ENCODE measurements at regions not wholly inside any gene's neighbourhood (a gene's known extent, or its start where the extent isn't known, plus 50 kb on each side); places are given as distances from the start of the nearest gene placed in this dataset.

DNA sequence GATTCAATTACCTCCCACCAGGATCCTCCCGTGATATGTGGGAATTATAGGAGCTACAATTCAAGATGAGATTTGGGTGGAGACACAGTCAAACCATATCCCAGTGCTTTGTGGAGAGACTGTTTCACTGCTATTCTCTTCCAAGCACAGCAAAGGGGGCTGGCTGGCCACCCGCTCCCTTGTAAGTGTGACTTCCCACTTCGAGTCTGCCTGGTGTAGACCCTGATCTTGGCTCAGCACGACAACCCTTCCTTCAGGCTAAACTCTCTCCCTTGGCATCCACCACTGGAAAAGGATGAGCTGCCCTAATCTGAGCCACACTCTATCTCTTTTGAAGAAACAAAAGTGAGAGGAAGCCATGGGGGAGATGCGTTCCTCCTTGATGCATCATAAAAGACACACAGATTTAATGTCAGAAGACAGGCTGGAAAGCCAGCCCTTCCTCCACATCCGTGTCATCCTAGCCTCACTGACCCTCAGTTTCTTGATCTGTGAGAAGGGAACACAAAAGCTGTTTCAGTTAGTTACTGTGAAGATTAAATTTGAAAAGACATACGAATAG is 64.7 kb upstream of the CDON start:
- DNase-seq (no peak), ATAC-seq (no peak)
- Histone ChIP-seq H3K27ac (no peak overlapping the region), H3K4me3 (no peak overlapping the region), H3K27me3 (no peaks in the 10 kb centered on the region), H3K36me3 (no peaks in the 10 kb centered on the region), H3K4me1 (no peaks in the 10 kb centered on the region), H3K9me3 (no peaks in the 10 kb centered on the region)
- TF ChIP-seq CTCF (IDR thresholded peaks at IDR 0.05): no peak
- intact Hi-C loops (cut with DNase I): no loop called here

DNA sequence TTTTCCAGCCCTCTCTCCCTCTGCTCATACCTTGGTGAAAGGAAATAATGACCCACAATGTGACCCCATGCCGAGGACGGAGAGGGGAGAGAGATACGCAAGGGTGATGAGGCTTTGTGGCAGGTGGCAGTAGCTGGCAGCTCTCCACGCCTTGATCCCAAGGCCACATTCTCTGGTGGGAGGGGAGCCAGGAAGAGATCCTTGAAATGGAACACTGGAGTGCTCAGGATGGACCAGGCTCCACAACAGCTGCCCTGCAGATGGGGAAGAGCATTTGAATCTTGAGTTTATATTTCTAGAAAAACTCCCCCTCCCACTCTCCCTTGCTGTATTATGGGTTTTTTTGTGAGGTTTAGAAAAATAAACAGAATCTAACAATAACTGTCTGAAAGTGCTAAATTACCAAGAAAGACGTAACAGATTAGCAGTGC is 61.6 kb upstream of the CDON start:
- no peak overlapping the region for H3K4me3 ChIP-seq
- no peaks in the 10 kb centered on the region for H3K9me3 ChIP-seq
- TF ChIP-seq CTCF (IDR thresholded peaks at IDR 0.05): no peak
- DNase-seq: no peak
- no peak overlapping the region for H3K27ac ChIP-seq
- H3K4me1 ChIP-seq: no peaks in the 10 kb centered on the region
- no peaks in the 10 kb centered on the region for H3K36me3 ChIP-seq
- intact Hi-C loops (cut with DNase I): no loop called here
- no peaks in the 10 kb centered on the region for H3K27me3 ChIP-seq
- ATAC-seq: no peak

- ATAC-seq (no peak), DNase-seq (no peak)
- H3K4me1 ChIP-seq: no peaks in the 10 kb centered on the region
- no peaks in the 10 kb centered on the region for H3K27me3 ChIP-seq
- no peak overlapping the region for H3K4me3 ChIP-seq
- H3K36me3 ChIP-seq: no peaks in the 10 kb centered on the region
- intact Hi-C loops (cut with DNase I): no loop called here
- TF ChIP-seq CTCF (IDR thresholded peaks at IDR 0.05): no peak
- no peak overlapping the region for H3K27ac ChIP-seq
- H3K9me3 ChIP-seq: no peaks in the 10 kb centered on the region
Measured at GRCh38 chr11:126123686-126124085, 61.0 kb upstream of the CDON start.

DNA sequence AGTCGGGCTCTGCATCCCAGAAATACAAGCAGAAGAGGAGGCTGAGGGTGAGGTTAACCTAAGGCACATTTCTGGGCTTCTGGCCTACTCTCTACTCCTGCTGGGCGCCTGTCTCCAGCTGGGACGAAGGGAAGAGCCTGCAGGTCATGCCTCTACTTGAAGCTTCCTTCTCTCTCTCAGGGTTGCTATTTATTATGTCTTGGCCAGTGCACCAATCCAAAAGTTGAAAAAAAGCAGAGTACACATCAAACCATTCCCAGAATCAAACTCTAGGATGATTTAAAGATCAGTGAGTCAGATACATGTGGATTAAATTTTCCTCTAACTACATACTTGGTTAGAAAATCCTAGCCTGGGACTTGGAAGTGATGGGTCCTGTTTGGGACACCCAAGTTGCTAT is 60.2 kb upstream of the CDON start:
- no peak overlapping the region for H3K27ac ChIP-seq
- intact Hi-C loops (cut with DNase I): no loop called here

GRCh38 chr11:126121296-126121695 is 58.6 kb upstream of the CDON start:
- intact Hi-C loops (cut with DNase I): no loop called here
- H3K36me3 ChIP-seq: no peaks in the 10 kb centered on the region
- no peaks in the 10 kb centered on the region for H3K9me3 ChIP-seq
- no peaks in the 10 kb centered on the region for H3K27me3 ChIP-seq
- TF ChIP-seq CTCF (IDR thresholded peaks at IDR 0.05): no peak
- DNase-seq (no peak), ATAC-seq (no peak)
- H3K27ac ChIP-seq: no peak overlapping the region
- no peak overlapping the region for H3K4me3 ChIP-seq
- H3K4me1 ChIP-seq: peaks cover 0 to 4% of the 10 kb centered on the region in 2 donors

More for the DNA sequence above, 60.2 kb upstream of the CDON start:
- DNase-seq (no peak), ATAC-seq (no peak)
- Histone ChIP-seq H3K27me3 (no peaks in the 10 kb centered on the region), H3K9me3 (no peaks in the 10 kb centered on the region), H3K36me3 (no peaks in the 10 kb centered on the region), H3K4me1 (no peaks in the 10 kb centered on the region), H3K4me3 (no peak overlapping the region)
- TF ChIP-seq CTCF (IDR thresholded peaks at IDR 0.05): no peak

Measured in left lung (tissue), 4 donors.